HCT116 (cell line): ENCODE measurements at regions not wholly inside any gene's neighbourhood (a gene's known extent, or its start where the extent isn't known, plus 50 kb on each side); places are given as distances from the start of the nearest gene placed in this dataset.

ENCODE experiments used
- ATF3 ChIP-seq: IDR thresholded peaks from 2 replicates; pipeline ENCODE4 v1.6.1; 2012
- CBX3 ChIP-seq: IDR thresholded peaks from 2 replicates; pipeline ENCODE4 v1.6.1; 2012; ENCODE audit warnings: low read depth
- CTCF ChIP-seq, 3 experiments: fragments of 200-600 bp in 1 of 3; sonication (generic) in 1 of 3; IDR thresholded peaks in 2 of 3; conservative IDR thresholded peaks in 1 of 3; 2 replicates each; pipeline ENCODE4 v1.5.1; 2012 to 2017; ENCODE audit warnings: low read depth in 2 of 3, low read length in 2 of 3, antibody characterized with exemption in 1 of 3, borderline replicate concordance in 1 of 3, control low read depth in 1 of 3, mild to moderate bottlenecking in 1 of 3, mixed read lengths in 1 of 3, mixed run types in 1 of 3, moderate library complexity in 1 of 3; ENCODE audit not compliant: insufficient read depth in 1 of 3
- EZH2 ChIP-seq: fragments of 200-600 bp; sonication (generic); IDR thresholded peaks from 2 replicates; pipeline ENCODE4 v1.6.1; 2017; ENCODE audit warnings: antibody characterized with exemption, mixed run types
- EZH2phosphoT487 ChIP-seq: fragments of 200-600 bp; IDR thresholded peaks from 2 replicates; pipeline ENCODE4 v1.6.1; 2018; ENCODE audit warnings: antibody characterized with exemption, borderline replicate concordance
- FOSL1 ChIP-seq: IDR thresholded peaks from 2 replicates; pipeline ENCODE4 v1.6.1; 2012; ENCODE audit warnings: low read depth
- JUND ChIP-seq: IDR thresholded peaks from 2 replicates; pipeline ENCODE4 v1.6.1; 2012
- MAX ChIP-seq: IDR thresholded peaks from 2 replicates; pipeline ENCODE4 v1.6.1; 2012
- POLR2A ChIP-seq: IDR thresholded peaks from 2 replicates; pipeline ENCODE4 v1.7.0; 2011; ENCODE audit warnings: borderline replicate concordance; ENCODE audit not compliant: insufficient read depth, insufficient read length; ENCODE audit errors: extremely low read depth
- POLR2AphosphoS5 ChIP-seq: IDR thresholded peaks from 2 replicates; pipeline ENCODE4 v1.6.1; 2011; ENCODE audit warnings: mild to moderate bottlenecking, low read depth, low read length, moderate library complexity
- RAD21 ChIP-seq: IDR thresholded peaks from 2 replicates; pipeline ENCODE4 v1.6.1; 2012; ENCODE audit warnings: low read depth, mild to moderate bottlenecking
- YY1 ChIP-seq: IDR thresholded peaks from 2 replicates; pipeline ENCODE4 v1.6.1; 2011; ENCODE audit warnings: low read length, low read depth, moderate library complexity, mild to moderate bottlenecking; ENCODE audit not compliant: insufficient replicate concordance; ENCODE audit errors: extremely low read depth
- ZNF274 ChIP-seq: fragments of 200-500 bp; sonication (Bioruptor generic); IDR thresholded peaks from 2 replicates; pipeline ENCODE4 v1.6.1; 2014; ENCODE audit warnings: mild to moderate bottlenecking, low read depth, low read length, inconsistent platforms

- no peak for TF ChIP-seq RAD21
- no peak for TF ChIP-seq POLR2A
- TF ChIP-seq CTCF (IDR thresholded peaks at IDR 0.05 in 2 of 3, conservative IDR thresholded peaks at IDR 0.05 in 1 of 3; ENCODE audit: borderline replicate concordance in 1 of 3, insufficient read depth in 1 of 3, low read depth in 2 of 3, low read length in 2 of 3): no peak
- TF ChIP-seq EZH2phosphoT487: no peak
- no peak for TF ChIP-seq ZNF274
- no peak for TF ChIP-seq POLR2AphosphoS5
- no peak for TF ChIP-seq JUND
- TF ChIP-seq YY1: no peak
- no peak for TF ChIP-seq ATF3
- no peak for TF ChIP-seq FOSL1
- TF ChIP-seq CBX3: no peak
- TF ChIP-seq EZH2: no peak
- no peak for TF ChIP-seq MAX
Observed at GRCh38 chr12:45559537-45559936, 170.0 kb upstream of the ARID2 start.
